HPDE6-E6E7 (cell line): ENCODE measurements at regions not wholly inside any gene's neighbourhood (a gene's known extent, or its start where the extent isn't known, plus 50 kb on each side); places are given as distances from the start of the nearest gene placed in this dataset.
"Not testable (repeated sequence)": the region's sequence is repeated elsewhere in the genome, so short reads cannot be mapped to it uniquely, and the experiment has no call there.

Experiments used
- DNase-seq: peaks from one replicate; pipeline ENCODE4 v3.0.0; 2011; ENCODE audit warnings: missing footprints; ENCODE audit errors: extremely low spot score

GRCh38 chr7:123323689-123324088 is 123.9 kb upstream of the SLC13A1 start:
- DNase-seq: no peak

GRCh38 chr7:123321578-123321977 is 121.8 kb upstream of the SLC13A1 start:
- DNase-seq: not testable (repeated sequence)

GRCh38 chr7:123319911-123320310 is 120.1 kb upstream of the SLC13A1 start:
- no peak for DNase-seq

- no peak for DNase-seq
Measured at GRCh38 chr7:123314886-123315285, 115.1 kb upstream of the SLC13A1 start.

- no peak for DNase-seq
Measured at GRCh38 chr7:123308254-123308951, 108.6 kb upstream of the SLC13A1 start.

- no peak for DNase-seq
Measured at GRCh38 chr7:123305840-123306375, 106.1 kb upstream of the SLC13A1 start.

GRCh38 chr7:123303926-123304325 is 104.2 kb upstream of the SLC13A1 start:
- no peak for DNase-seq

GRCh38 chr7:123296965-123297364 is 97.2 kb upstream of the SLC13A1 start:
- no peak for DNase-seq

- DNase-seq: no peak
Measured at GRCh38 chr7:123293710-123294109, 93.9 kb upstream of the SLC13A1 start.

- no peak for DNase-seq
Measured at GRCh38 chr7:123292227-123292626, 92.5 kb upstream of the SLC13A1 start.

GRCh38 chr7:123289200-123289599 is 89.4 kb upstream of the SLC13A1 start:
- DNase-seq: no peak

- DNase-seq: no peak
Measured at GRCh38 chr7:123285076-123285700, 85.4 kb upstream of the SLC13A1 start.

- no peak for DNase-seq
Measured at GRCh38 chr7:123283373-123283772, 83.6 kb upstream of the SLC13A1 start.

GRCh38 chr7:123282181-123282580 is 82.4 kb upstream of the SLC13A1 start:
- DNase-seq: no peak

- DNase-seq: no peak
Measured at GRCh38 chr7:123279949-123280348, 80.2 kb upstream of the SLC13A1 start.

- no peak for DNase-seq
Measured at GRCh38 chr7:123275036-123275753, 75.4 kb upstream of the SLC13A1 start.

- no peak for DNase-seq
Measured at GRCh38 chr7:123273185-123273584, 73.4 kb upstream of the SLC13A1 start.

GRCh38 chr7:123271856-123272255 is 72.1 kb upstream of the SLC13A1 start:
- DNase-seq: no peak

- no peak for DNase-seq
Measured at GRCh38 chr7:123271231-123271630, 71.5 kb upstream of the SLC13A1 start.

GRCh38 chr7:123270570-123270969 is 70.8 kb upstream of the SLC13A1 start:
- DNase-seq: no peak

- DNase-seq: no peak
Measured at GRCh38 chr7:123265853-123266252, 66.1 kb upstream of the SLC13A1 start.

GRCh38 chr7:123264820-123265219 is 65.1 kb upstream of the SLC13A1 start:
- DNase-seq: not testable (repeated sequence)
